OCI-LY7 (cell line): ENCODE measurements at regions not wholly inside any gene's neighbourhood (a gene's known extent, or its start where the extent isn't known, plus 50 kb on each side); places are given as distances from the start of the nearest gene placed in this dataset.

Source experiments
- BruUV-seq: library from RNA; stranded (reverse); fragments of 400-500 nt; replicated peaks from 2 replicates; lab custom pipeline; 2021; lab: Mats Ljungman, UMichigan
- CTCF ChIA-PET: fragments of 300-600 bp; sonication (Branson Sonifier 250); formaldehyde crosslinking; loops from one replicate; lab custom pipeline; 2022; ENCODE audit warnings: antibody characterized with exemption; ENCODE audit not compliant: unreplicated experiment; lab: Charles Lee
- POLR2A ChIA-PET: fragments of 300-600 bp; sonication (Branson Sonifier 250); formaldehyde crosslinking; loops from one replicate; lab custom pipeline; 2022; ENCODE audit warnings: antibody characterized with exemption; lab: Charles Lee
- DNase-seq: peaks from one replicate; pipeline ENCODE4 v3.0.0-alpha.2; 2015; ENCODE audit warnings: low spot score
- H2AFZ ChIP-seq: fragments of 200-600 bp; sonication (generic), shearing (Covaris generic); 2 replicates; pipeline ENCODE4 v1.6.1; 2014; ENCODE audit warnings: mild to moderate bottlenecking, antibody characterized with exemption, low read length, moderate library complexity
- H3K27ac ChIP-seq: fragments of 200-600 bp; sonication (generic); 2 replicates; pipeline ENCODE4 v1.5.1; 2014; ENCODE audit warnings: mixed run types, low read depth, mild to moderate bottlenecking, moderate library complexity, low read length, inconsistent platforms; ENCODE audit not compliant: poor library complexity, severe bottlenecking
- H3K36me3 ChIP-seq: fragments of 200-600 bp; sonication (generic); 2 replicates; pipeline ENCODE4 v1.6.1; 2014; ENCODE audit warnings: mild to moderate bottlenecking, antibody characterized with exemption, low read length, moderate library complexity, mixed read lengths; ENCODE audit not compliant: insufficient read depth
- H3K4me1 ChIP-seq: fragments of 200-600 bp; sonication (generic); 2 replicates; pipeline ENCODE4 v1.5.1; 2014; ENCODE audit warnings: mild to moderate bottlenecking, low read length; ENCODE audit not compliant: insufficient read depth, poor library complexity, severe bottlenecking
- H3K4me2 ChIP-seq: fragments of 200-600 bp; sonication (generic); 2 replicates; pipeline ENCODE4 v1.6.1; 2014; ENCODE audit warnings: mild to moderate bottlenecking, low read length
- H3K4me3 ChIP-seq: fragments of 200-600 bp; sonication (generic); 2 replicates; pipeline ENCODE4 v1.5.1; 2014; ENCODE audit warnings: mild to moderate bottlenecking, low read depth, low read length; ENCODE audit not compliant: poor library complexity, severe bottlenecking
- H3K79me2 ChIP-seq: fragments of 200-600 bp; sonication (generic); 2 replicates; pipeline ENCODE4 v1.6.1; 2016; ENCODE audit warnings: low read depth, mild to moderate bottlenecking, low read length, moderate library complexity, mixed read lengths; ENCODE audit not compliant: insufficient read depth
- H3K9me2 ChIP-seq: fragments of 200-600 bp; sonication (generic); 2 replicates; pipeline ENCODE4 v1.6.1; 2016; ENCODE audit warnings: mild to moderate bottlenecking, low read length, mixed read lengths; ENCODE audit not compliant: insufficient read depth
- H3K9me3 ChIP-seq: fragments of 200-600 bp; sonication (generic); 2 replicates; pipeline ENCODE4 v1.6.1; 2014; ENCODE audit warnings: mild to moderate bottlenecking, mixed run types, low read length, mixed read lengths
- H4K20me1 ChIP-seq: fragments of 200-600 bp; sonication (generic); 2 replicates; pipeline ENCODE4 v1.6.1; 2014; ENCODE audit warnings: mild to moderate bottlenecking, antibody characterized with exemption, low read length, moderate library complexity, mixed read lengths; ENCODE audit not compliant: insufficient read depth
- CTCF ChIP-seq: fragments of 200-600 bp; sonication (generic); conservative IDR thresholded peaks from 2 replicates; pipeline ENCODE4 v1.5.1; 2014; ENCODE audit warnings: mild to moderate bottlenecking, antibody characterized with exemption, low read length, moderate library complexity, mixed read lengths
- EZH2phosphoT487 ChIP-seq: fragments of 200-600 bp; sonication (generic); IDR thresholded peaks from 2 replicates; pipeline ENCODE4 v1.6.1; 2018; ENCODE audit warnings: low read depth, borderline replicate concordance, mild to moderate bottlenecking, mixed run types, antibody characterized with exemption, low read length, moderate library complexity, mixed read lengths
- intact Hi-C: fragments of 100-400 bp; cut with micrococcal nuclease; formaldehyde crosslinking; loops from one replicate; pipeline ENCODE4 v1.10.0; 2022; ENCODE audit not compliant: unreplicated experiment

- Histone ChIP-seq H3K4me3 (no peak overlapping the region), H3K4me1 (no peaks in the 10 kb centered on the region), H3K9me2 (no peaks in the 10 kb centered on the region), H3K9me3 (no peaks in the 10 kb centered on the region), H3K36me3 (no peaks in the 10 kb centered on the region), H2AFZ (no peak overlapping the region), H3K79me2 (no peaks in the 10 kb centered on the region), H3K4me2 (no peak overlapping the region), H4K20me1 (no peaks in the 10 kb centered on the region), H3K27ac (no peak overlapping the region)
- intact Hi-C loops, result no loop called here
- BruUV-seq, result no TSS peak
- DNase-seq, result no peak
- TF ChIP-seq EZH2phosphoT487, result no peak
- no peak for TF ChIP-seq CTCF
- ChIA-PET CTCF (no interaction called here), POLR2A (no interaction called here)
Measured at GRCh38 chr2:237262838-237263771, 150.9 kb downstream of the COL6A3 start.

DNA sequence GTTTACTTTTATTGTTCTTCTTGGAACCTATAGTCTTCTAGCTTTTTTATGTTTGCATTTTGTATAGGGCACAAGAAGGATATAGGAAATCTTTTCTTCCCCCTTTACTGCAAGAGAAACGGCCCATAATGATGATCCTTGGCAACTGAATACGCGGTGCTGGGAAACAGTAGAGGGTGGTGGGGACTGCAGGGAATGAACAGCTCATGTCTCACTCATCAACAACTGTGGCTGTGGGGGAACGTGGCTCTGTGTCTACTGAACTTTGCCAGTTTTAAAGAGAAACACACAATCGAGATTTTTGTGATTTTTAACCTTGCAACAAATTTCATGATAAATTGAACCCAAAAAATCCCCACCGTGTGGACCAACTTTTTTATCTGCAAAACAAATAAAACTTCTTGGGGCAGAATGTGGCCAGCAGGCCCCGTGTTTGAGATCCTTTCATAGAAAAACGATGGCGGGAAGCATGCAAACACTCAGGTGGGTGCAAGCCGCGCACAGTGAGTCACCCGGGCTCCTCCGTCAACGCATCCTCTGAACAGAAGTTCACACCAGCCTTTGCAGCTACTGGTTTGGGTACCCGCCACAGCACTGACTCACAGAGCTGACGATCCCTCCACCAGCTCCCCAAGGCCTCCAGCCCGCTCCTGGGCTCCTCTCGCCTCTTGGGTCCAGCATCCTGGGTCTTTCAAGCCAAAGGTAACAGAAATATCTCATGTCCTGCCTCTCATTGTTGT is 149.3 kb downstream of the COL6A3 start:
- CTCF ChIA-PET, result no interaction called here
- no peaks in the 10 kb centered on the region for H3K4me1 ChIP-seq
- no peak overlapping the region for H2AFZ ChIP-seq
- no peaks in the 10 kb centered on the region for H3K79me2 ChIP-seq
- POLR2A ChIA-PET, result no interaction called here
- no peak overlapping the region for H3K4me2 ChIP-seq
- H3K36me3 ChIP-seq, result no peaks in the 10 kb centered on the region
- no peak overlapping the region for H3K4me3 ChIP-seq
- intact Hi-C loops, result no loop called here
- no peak overlapping the region for H3K27ac ChIP-seq
- H3K9me3 ChIP-seq, result no peaks in the 10 kb centered on the region
- no peaks in the 10 kb centered on the region for H3K9me2 ChIP-seq
- TF ChIP-seq CTCF, result no peak
- no peak for TF ChIP-seq EZH2phosphoT487
- H4K20me1 ChIP-seq, result no peaks in the 10 kb centered on the region
- no TSS peak for BruUV-seq
- no peak for DNase-seq
